B cell (primary cell): ENCODE measurements at regions not wholly inside any gene's neighbourhood (a gene's known extent, or its start where the extent isn't known, plus 50 kb on each side); places are given as distances from the start of the nearest gene placed in this dataset.

Experiments used
- CTCF ChIP-seq: fragments of 200-600 bp; IDR thresholded peaks from one replicate; pipeline ENCODE4 v1.8.0; 2022; ENCODE audit warnings: antibody characterized with exemption, mild to moderate bottlenecking
- EZH2 ChIP-seq: IDR thresholded peaks from 2 replicates; pipeline ENCODE4 v1.6.1; 2012; ENCODE audit warnings: borderline replicate concordance, low read depth, mild to moderate bottlenecking, moderate library complexity, low read length; ENCODE audit not compliant: insufficient read depth, poor library complexity, severe bottlenecking

- TF ChIP-seq CTCF = no peak
- no peak for TF ChIP-seq EZH2
These were observed 164.0 kb downstream of the PMP22 start for GRCh38 chr17:15101175-15101574.
